ENCODE measurements at regions not wholly inside any gene's neighbourhood (a gene's known extent, or its start where the extent isn't known, plus 50 kb on each side); places are given as distances from the start of the nearest gene placed in this dataset.
A peak's percentile ranks its signal among the peaks of the same experiment; 100 is the strongest.

- Histone ChIP-seq H3K4me2 (ENCODE audit: insufficient read depth, insufficient read length, low read length) (no peak overlapping the region), H2BK120ac (ENCODE audit: low read depth, low read length, poor library complexity, severe bottlenecking) (no peak overlapping the region), H4K5ac (ENCODE audit: insufficient read length, low read depth, low read length) (no peak overlapping the region), H3K79me2 (ENCODE audit: insufficient read depth, low read length) (no peaks in the 10 kb centered on the region), H3K14ac (ENCODE audit: insufficient read depth, low read length) (no peak overlapping the region), H3K9ac (ENCODE audit: extremely low read depth, insufficient read length, low read length) (no peak overlapping the region), H4K20me1 (ENCODE audit: control insufficient read depth, insufficient read depth, insufficient read length) (no peaks in the 10 kb centered on the region), H2BK5ac (ENCODE audit: insufficient read length, low read length) (no peak overlapping the region), H4K91ac (ENCODE audit: insufficient read length, low read depth, low read length) (no peak overlapping the region), H2AK5ac (ENCODE audit: insufficient read length, low read length) (no peak overlapping the region), H2AFZ (ENCODE audit: low read length) (no peak overlapping the region), H2BK20ac (ENCODE audit: low read depth, low read length, poor library complexity, severe bottlenecking) (no peak overlapping the region), H3K27ac (ENCODE audit: insufficient read length, low read depth, low read length) (no peak overlapping the region), H3K23ac (ENCODE audit: insufficient read length, low read depth, low read length) (no peak overlapping the region), H3K18ac (ENCODE audit: insufficient read length, low read depth, low read length) (no peak overlapping the region), H3K9me3 (ENCODE audit: control insufficient read depth, low read depth, low read length) (no peaks in the 10 kb centered on the region), H3K4me1 (ENCODE audit: insufficient read depth, low read length) (0 out of 2 replicates have a peak, but pooled peaks cover 4% of the 10 kb centered on the region), H3T11ph (ENCODE audit: low read length) (no peak overlapping the region), H2BK15ac (ENCODE audit: low read depth, low read length) (no peak overlapping the region), H3K27me3 (ENCODE audit: insufficient read depth, low read length) (no peaks in the 10 kb centered on the region), H3K23me2 (ENCODE audit: insufficient read length, low read depth, low read length, poor library complexity, severe bottlenecking) (no peaks in the 10 kb centered on the region), H3K4ac (ENCODE audit: low read depth, low read length) (no peak overlapping the region), H4K8ac (replicated peaks; ENCODE audit: insufficient read length, low read depth, low read length) (no peak overlapping the region), H2BK12ac (ENCODE audit: insufficient read length, low read depth, low read length) (no peak overlapping the region), H3K56ac (ENCODE audit: insufficient read length, low read depth, low read length) (no peak overlapping the region), H3K79me1 (ENCODE audit: insufficient read depth, low read depth, low read length, poor library complexity, severe bottlenecking) (no peaks in the 10 kb centered on the region)
- no peak for TF ChIP-seq CTCF (conservative IDR thresholded peaks at IDR 0.05)
- Mint-ChIP-seq H3K27ac (peak overlapping the region in 1 of 3 experiments; percentile 77; a peak in 2 of 7 replicates), H3K4me1 (peaks cover 13 to 16% of the 10 kb centered on the region in 2 experiments), H3K9me3 (no peaks in the 10 kb centered on the region), H3K4me3 (no peak overlapping the region), H3K36me3 (ENCODE audit: insufficient read depth in 1 of 3, low read depth in 3 of 3) (no peaks in the 10 kb centered on the region), H3K27me3 (ENCODE audit: low read depth) (no peaks in the 10 kb centered on the region)
- no peak for DNase-seq
- no CpG with 5 or more reads among the region's 5 CpGs for WGBS (ENCODE audit: extremely low coverage, insufficient read length, low lambda C conversion rate)
These were observed 93.7 kb upstream of the TSC22D2 start for GRCh38 chr3:150314248-150315004.
